ENCODE measurements at regions not wholly inside any gene's neighbourhood (a gene's known extent, or its start where the extent isn't known, plus 50 kb on each side); places are given as distances from the start of the nearest gene placed in this dataset.

GRCh38 chr5:88401228-88401627, 132.6 kb upstream of the TMEM161B start:
- H3K4me2 ChIP-seq (ENCODE audit: low read length): no peak overlapping the region
- no peak overlapping the region for H3K27ac ChIP-seq (ENCODE audit: low read depth, low read length, poor library complexity, severe bottlenecking)
- no peaks in the 10 kb centered on the region for H3K9me3 ChIP-seq (ENCODE audit: low read length)
- H3K4me3 ChIP-seq (ENCODE audit: low read depth, low read length, poor library complexity, severe bottlenecking): no peak overlapping the region
- TF ChIP-seq EZH2 (IDR thresholded peaks at IDR 0.05; ENCODE audit: borderline replicate concordance, low read length) (no peak), CTCF (IDR thresholded peaks at IDR 0.05; ENCODE audit: low read length) (no peak)
- H3K4me1 ChIP-seq (ENCODE audit: insufficient read depth, low read length, severe bottlenecking): no peaks in the 10 kb centered on the region
- H3K36me3 ChIP-seq (ENCODE audit: insufficient read depth, low read length): no peaks in the 10 kb centered on the region
- no peaks in the 10 kb centered on the region for H4K20me1 ChIP-seq (ENCODE audit: insufficient read depth, low read length)
- no peaks in the 10 kb centered on the region for H3K27me3 ChIP-seq (ENCODE audit: insufficient read depth, low read length)
- H3K79me2 ChIP-seq (ENCODE audit: insufficient read depth, low read length): no peaks in the 10 kb centered on the region
- no peak overlapping the region for H3K9ac ChIP-seq (ENCODE audit: low read length)
- no peak overlapping the region for H2AFZ ChIP-seq (ENCODE audit: low read length)
- H3F3A ChIP-seq (ENCODE audit: insufficient read depth, low read length): no peaks in the 10 kb centered on the region
- no peaks in the 10 kb centered on the region; the same call in 1 of the 2 replicates for H3K9me2 ChIP-seq (ENCODE audit: low read depth, low read length)

- TF ChIP-seq EZH2 (IDR thresholded peaks at IDR 0.05; ENCODE audit: borderline replicate concordance, low read length): no peak
- H3K4me3 ChIP-seq (ENCODE audit: low read depth, low read length, poor library complexity, severe bottlenecking): no peak overlapping the region
Measured at GRCh38 chr5:88399561-88399960, 130.9 kb upstream of the TMEM161B start.

GRCh38 chr5:88398316-88398715, 129.7 kb upstream of the TMEM161B start:
- Histone ChIP-seq H2AFZ (ENCODE audit: low read length) (no peak overlapping the region), H3K27ac (ENCODE audit: low read depth, low read length, poor library complexity, severe bottlenecking) (no peak overlapping the region), H3K9ac (ENCODE audit: low read length) (no peak overlapping the region), H3K4me2 (ENCODE audit: low read length) (no peak overlapping the region), H3K79me2 (ENCODE audit: insufficient read depth, low read length) (no peaks in the 10 kb centered on the region), H3K36me3 (ENCODE audit: insufficient read depth, low read length) (no peaks in the 10 kb centered on the region), H3K9me2 (ENCODE audit: low read depth, low read length) (no peaks in the 10 kb centered on the region; the same call in 1 of the 2 replicates), H3K27me3 (ENCODE audit: insufficient read depth, low read length) (no peaks in the 10 kb centered on the region), H3K9me3 (ENCODE audit: low read length) (no peaks in the 10 kb centered on the region), H3F3A (ENCODE audit: insufficient read depth, low read length) (no peaks in the 10 kb centered on the region), H3K4me3 (ENCODE audit: low read depth, low read length, poor library complexity, severe bottlenecking) (no peak overlapping the region), H4K20me1 (ENCODE audit: insufficient read depth, low read length) (no peaks in the 10 kb centered on the region), H3K4me1 (ENCODE audit: insufficient read depth, low read length, severe bottlenecking) (no peaks in the 10 kb centered on the region)
- TF ChIP-seq CTCF (IDR thresholded peaks at IDR 0.05; ENCODE audit: low read length) (no peak), EZH2 (IDR thresholded peaks at IDR 0.05; ENCODE audit: borderline replicate concordance, low read length) (no peak)

More at GRCh38 chr5:88399561-88399960, 130.9 kb upstream of the TMEM161B start:
- H3K9me3 ChIP-seq (ENCODE audit: low read length): no peaks in the 10 kb centered on the region
- no peak overlapping the region for H3K27ac ChIP-seq (ENCODE audit: low read depth, low read length, poor library complexity, severe bottlenecking)
- H2AFZ ChIP-seq (ENCODE audit: low read length): no peak overlapping the region
- H3K36me3 ChIP-seq (ENCODE audit: insufficient read depth, low read length): no peaks in the 10 kb centered on the region
- no peak overlapping the region for H3K4me2 ChIP-seq (ENCODE audit: low read length)
- no peaks in the 10 kb centered on the region for H3K79me2 ChIP-seq (ENCODE audit: insufficient read depth, low read length)
- H3F3A ChIP-seq (ENCODE audit: insufficient read depth, low read length): no peaks in the 10 kb centered on the region
- H4K20me1 ChIP-seq (ENCODE audit: insufficient read depth, low read length): no peaks in the 10 kb centered on the region
- no peaks in the 10 kb centered on the region for H3K27me3 ChIP-seq (ENCODE audit: insufficient read depth, low read length)
- H3K4me1 ChIP-seq (ENCODE audit: insufficient read depth, low read length, severe bottlenecking): no peaks in the 10 kb centered on the region
- H3K9me2 ChIP-seq (ENCODE audit: low read depth, low read length): no peaks in the 10 kb centered on the region; the same call in 1 of the 2 replicates
- no peak overlapping the region for H3K9ac ChIP-seq (ENCODE audit: low read length)

- Histone ChIP-seq H4K20me1 (ENCODE audit: insufficient read depth, low read length) (no peaks in the 10 kb centered on the region), H3K9me2 (ENCODE audit: low read depth, low read length) (no peaks in the 10 kb centered on the region; the same call in 1 of the 2 replicates), H3K79me2 (ENCODE audit: insufficient read depth, low read length) (no peaks in the 10 kb centered on the region), H3K27me3 (ENCODE audit: insufficient read depth, low read length) (no peaks in the 10 kb centered on the region), H3K4me3 (ENCODE audit: low read depth, low read length, poor library complexity, severe bottlenecking) (no peak overlapping the region), H3K4me1 (ENCODE audit: insufficient read depth, low read length, severe bottlenecking) (no peaks in the 10 kb centered on the region), H2AFZ (ENCODE audit: low read length) (no peak overlapping the region), H3K9me3 (ENCODE audit: low read length) (no peaks in the 10 kb centered on the region), H3K27ac (ENCODE audit: low read depth, low read length, poor library complexity, severe bottlenecking) (no peak overlapping the region), H3K9ac (ENCODE audit: low read length) (no peak overlapping the region), H3K36me3 (ENCODE audit: insufficient read depth, low read length) (no peaks in the 10 kb centered on the region), H3K4me2 (ENCODE audit: low read length) (no peak overlapping the region), H3F3A (ENCODE audit: insufficient read depth, low read length) (no peaks in the 10 kb centered on the region)
- no peak for TF ChIP-seq CTCF (IDR thresholded peaks at IDR 0.05; ENCODE audit: low read length)
- TF ChIP-seq EZH2 (IDR thresholded peaks at IDR 0.05; ENCODE audit: borderline replicate concordance, low read length): no peak
Measured at GRCh38 chr5:88396751-88397281, 128.2 kb upstream of the TMEM161B start.

All from OCI-LY1 (cell line).